Nephron (organoid): ENCODE measurements at regions not wholly inside any gene's neighbourhood (a gene's known extent, or its start where the extent isn't known, plus 50 kb on each side); places are given as distances from the start of the nearest gene placed in this dataset.

Experiments used
- H3K27ac Mint-ChIP-seq, 3 experiments: 2 replicates each; pipeline ENCODE4 v1.8.0; 2020; ENCODE audit warnings: mixed read lengths in 3 of 3, mild to moderate bottlenecking in 2 of 3, moderate library complexity in 1 of 3
- H3K27me3 Mint-ChIP-seq: 2 replicates; pipeline ENCODE4 v1.8.0; 2021; ENCODE audit warnings: low read depth, mild to moderate bottlenecking, moderate library complexity, mixed read lengths
- H3K36me3 Mint-ChIP-seq: 2 replicates; pipeline ENCODE4 v1.8.0; 2020; ENCODE audit warnings: low read depth, mixed read lengths
- H3K4me1 Mint-ChIP-seq: 2 replicates; pipeline ENCODE4 v1.8.0; 2020; ENCODE audit warnings: mixed read lengths
- H3K4me3 Mint-ChIP-seq, 3 experiments: 2 replicates each; pipeline ENCODE4 v1.8.0; 2020; ENCODE audit warnings: mild to moderate bottlenecking in 3 of 3, mixed read lengths in 3 of 3, moderate library complexity in 2 of 3
- H3K9me3 Mint-ChIP-seq: 2 replicates; pipeline ENCODE4 v1.8.0; 2020; ENCODE audit warnings: mixed read lengths
- TF ChIP-seq, protein P1 (sequence below), 3 experiments: fragments of 200-600 bp; sonication (generic); IDR thresholded peaks; one replicate each; pipeline ENCODE4 v1.5.0; 2021; ENCODE audit warnings: antibody characterized with exemption in 3 of 3; ENCODE audit not compliant: unreplicated experiment in 3 of 3

DNA sequence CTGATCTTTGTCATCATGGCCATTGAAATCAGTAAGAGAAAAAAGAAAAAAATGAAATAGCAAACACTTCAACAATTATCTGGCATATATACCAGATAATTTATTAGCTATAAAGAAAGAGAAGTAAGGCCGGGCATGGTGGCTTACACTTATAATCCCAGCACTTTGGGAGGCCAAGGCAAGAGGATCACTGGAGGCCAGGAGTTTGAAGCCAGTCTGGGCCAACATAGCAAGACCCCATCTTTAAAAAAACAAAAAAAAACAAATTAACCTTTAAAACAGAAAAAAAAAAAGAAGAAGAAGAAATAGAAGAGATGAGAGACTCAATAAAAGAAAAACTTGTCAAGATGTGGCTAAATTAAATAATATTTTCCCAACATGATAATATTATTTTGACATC, 61.6 kb upstream of the TGIF1 start:
- peaks cover under 1% of the 10 kb centered on the region for H3K27me3 Mint-ChIP-seq
- no peak overlapping the region for H3K27ac Mint-ChIP-seq
- H3K9me3 Mint-ChIP-seq = peaks cover 19% of the 10 kb centered on the region
- TF ChIP-seq, protein P1, sequence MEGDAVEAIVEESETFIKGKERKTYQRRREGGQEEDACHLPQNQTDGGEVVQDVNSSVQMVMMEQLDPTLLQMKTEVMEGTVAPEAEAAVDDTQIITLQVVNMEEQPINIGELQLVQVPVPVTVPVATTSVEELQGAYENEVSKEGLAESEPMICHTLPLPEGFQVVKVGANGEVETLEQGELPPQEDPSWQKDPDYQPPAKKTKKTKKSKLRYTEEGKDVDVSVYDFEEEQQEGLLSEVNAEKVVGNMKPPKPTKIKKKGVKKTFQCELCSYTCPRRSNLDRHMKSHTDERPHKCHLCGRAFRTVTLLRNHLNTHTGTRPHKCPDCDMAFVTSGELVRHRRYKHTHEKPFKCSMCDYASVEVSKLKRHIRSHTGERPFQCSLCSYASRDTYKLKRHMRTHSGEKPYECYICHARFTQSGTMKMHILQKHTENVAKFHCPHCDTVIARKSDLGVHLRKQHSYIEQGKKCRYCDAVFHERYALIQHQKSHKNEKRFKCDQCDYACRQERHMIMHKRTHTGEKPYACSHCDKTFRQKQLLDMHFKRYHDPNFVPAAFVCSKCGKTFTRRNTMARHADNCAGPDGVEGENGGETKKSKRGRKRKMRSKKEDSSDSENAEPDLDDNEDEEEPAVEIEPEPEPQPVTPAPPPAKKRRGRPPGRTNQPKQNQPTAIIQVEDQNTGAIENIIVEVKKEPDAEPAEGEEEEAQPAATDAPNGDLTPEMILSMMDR (IDR thresholded peaks at IDR 0.05; ENCODE audit: unreplicated experiment in 3 of 3) = no peak
- no peak overlapping the region for H3K4me3 Mint-ChIP-seq
- H3K4me1 Mint-ChIP-seq = no peaks in the 10 kb centered on the region
- H3K36me3 Mint-ChIP-seq = no peaks in the 10 kb centered on the region

DNA sequence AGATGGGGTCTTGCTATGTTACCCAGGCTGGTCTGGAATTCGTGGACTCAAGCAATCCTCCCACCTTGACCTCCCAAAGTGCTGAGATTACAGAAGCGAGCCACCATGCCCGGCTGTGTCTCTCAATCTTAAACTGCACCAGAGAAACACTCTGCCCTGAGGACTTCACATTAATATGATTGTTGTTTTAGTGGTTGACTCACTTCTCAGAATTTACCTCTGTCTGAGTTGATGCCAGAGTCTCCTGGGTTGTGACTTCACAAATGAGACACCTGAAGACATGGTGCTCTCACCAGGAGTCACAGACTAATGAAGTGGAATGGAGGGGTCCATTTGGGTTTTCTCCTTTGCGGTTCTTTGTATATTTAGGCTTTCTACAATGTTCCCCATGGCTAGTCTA, 61.0 kb upstream of the TGIF1 start:
- Mint-ChIP-seq H3K27ac (no peak overlapping the region), H3K36me3 (no peaks in the 10 kb centered on the region), H3K4me3 (no peak overlapping the region), H3K9me3 (peaks cover 19% of the 10 kb centered on the region), H3K27me3 (peaks cover 4% of the 10 kb centered on the region), H3K4me1 (no peaks in the 10 kb centered on the region)
- TF ChIP-seq, protein P1 (IDR thresholded peaks at IDR 0.05; ENCODE audit: unreplicated experiment in 3 of 3) = no peak

DNA sequence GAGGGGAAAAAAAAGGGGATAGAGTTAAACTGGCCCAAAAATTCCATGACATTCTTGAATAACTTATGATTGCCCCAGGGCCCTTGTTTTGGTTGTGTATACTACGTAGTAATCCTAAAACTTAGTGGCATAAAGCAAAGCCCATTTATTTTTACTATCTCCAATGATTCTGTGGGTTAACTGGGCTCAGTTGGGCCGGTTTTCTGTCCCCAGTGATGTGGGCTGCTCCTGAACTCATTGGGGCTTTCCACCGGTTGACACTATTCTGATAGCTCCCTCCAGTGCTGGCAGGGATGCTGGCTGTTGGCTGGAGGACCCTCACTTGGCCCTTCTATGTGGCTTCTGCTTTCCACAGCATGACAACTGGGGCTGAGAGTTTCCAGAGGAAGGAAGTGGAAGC, 60.0 kb upstream of the TGIF1 start:
- Mint-ChIP-seq H3K4me1 (no peaks in the 10 kb centered on the region), H3K36me3 (no peaks in the 10 kb centered on the region), H3K9me3 (peaks cover 19% of the 10 kb centered on the region), H3K27ac (no peak overlapping the region), H3K4me3 (no peak overlapping the region), H3K27me3 (peaks cover 4% of the 10 kb centered on the region)
- TF ChIP-seq, protein P1 (IDR thresholded peaks at IDR 0.05; ENCODE audit: unreplicated experiment in 3 of 3) = no peak

DNA sequence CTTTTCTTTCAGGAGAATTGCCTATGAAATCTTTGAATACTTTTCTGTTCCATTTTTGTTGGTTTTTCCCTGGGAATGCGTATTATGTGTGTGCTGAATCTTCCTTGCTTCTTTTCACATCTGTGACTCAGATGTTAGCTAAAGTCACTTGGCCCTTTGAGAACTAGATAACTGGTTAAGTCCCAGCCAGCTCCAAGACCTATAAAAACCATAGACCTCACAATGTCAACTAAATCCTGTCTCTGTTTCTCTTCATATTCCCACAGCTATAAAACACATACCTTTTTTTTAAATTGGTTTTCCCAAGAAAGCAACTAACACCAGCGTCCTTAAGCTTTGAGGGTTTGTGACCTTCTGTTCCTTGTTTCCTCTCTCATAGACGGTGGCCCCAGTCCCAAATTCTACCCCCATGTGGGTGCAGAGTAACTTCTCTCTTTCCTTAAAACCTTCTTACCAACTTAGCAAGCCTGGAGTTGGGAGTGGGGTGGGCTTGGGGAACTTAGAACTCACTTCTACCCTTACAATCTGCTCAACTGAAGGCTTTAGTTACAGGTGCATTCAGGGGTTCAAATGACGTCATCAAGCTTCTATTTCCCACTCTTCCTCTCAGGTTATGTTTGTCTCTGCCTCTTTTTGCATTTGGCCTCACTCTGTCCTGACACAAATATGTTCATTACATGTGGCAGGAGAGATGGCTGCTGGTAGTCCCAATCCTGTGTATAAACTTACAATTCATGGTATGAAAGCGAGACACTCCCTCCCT, 58.1 kb upstream of the TGIF1 start:
- no peak overlapping the region for H3K27ac Mint-ChIP-seq
- peaks cover 19% of the 10 kb centered on the region for H3K9me3 Mint-ChIP-seq
- TF ChIP-seq, protein P1 (IDR thresholded peaks at IDR 0.05; ENCODE audit: unreplicated experiment in 3 of 3) = no peak
- peaks cover 4% of the 10 kb centered on the region for H3K27me3 Mint-ChIP-seq
- H3K36me3 Mint-ChIP-seq = no peaks in the 10 kb centered on the region
- H3K4me1 Mint-ChIP-seq = no peaks in the 10 kb centered on the region
- no peak overlapping the region for H3K4me3 Mint-ChIP-seq

DNA sequence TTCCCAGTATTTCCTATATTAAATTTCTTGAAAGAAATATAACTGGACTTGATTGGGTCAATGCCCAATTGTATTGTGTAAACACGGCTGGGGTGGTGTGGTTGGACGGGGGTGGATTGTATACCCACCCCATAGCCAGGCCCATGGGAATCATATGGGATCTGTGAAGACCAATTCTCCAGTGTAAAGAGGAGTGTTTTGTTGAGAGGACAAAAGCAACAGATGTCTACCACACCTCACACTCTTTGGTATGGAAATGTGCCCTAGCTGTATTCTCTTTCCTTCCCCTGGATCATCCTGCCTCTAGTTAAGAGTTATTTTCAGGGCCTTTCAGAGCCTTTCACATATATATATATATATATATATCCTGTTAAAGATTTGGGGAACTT, 57.5 kb upstream of the TGIF1 start:
- no peaks in the 10 kb centered on the region for H3K4me1 Mint-ChIP-seq
- H3K27me3 Mint-ChIP-seq = peaks cover 4% of the 10 kb centered on the region
- no peak overlapping the region for H3K27ac Mint-ChIP-seq
- peaks cover 19% of the 10 kb centered on the region for H3K9me3 Mint-ChIP-seq
- H3K4me3 Mint-ChIP-seq = no peak overlapping the region
- H3K36me3 Mint-ChIP-seq = no peaks in the 10 kb centered on the region
- TF ChIP-seq, protein P1 (IDR thresholded peaks at IDR 0.05; ENCODE audit: unreplicated experiment in 3 of 3) = no peak

DNA sequence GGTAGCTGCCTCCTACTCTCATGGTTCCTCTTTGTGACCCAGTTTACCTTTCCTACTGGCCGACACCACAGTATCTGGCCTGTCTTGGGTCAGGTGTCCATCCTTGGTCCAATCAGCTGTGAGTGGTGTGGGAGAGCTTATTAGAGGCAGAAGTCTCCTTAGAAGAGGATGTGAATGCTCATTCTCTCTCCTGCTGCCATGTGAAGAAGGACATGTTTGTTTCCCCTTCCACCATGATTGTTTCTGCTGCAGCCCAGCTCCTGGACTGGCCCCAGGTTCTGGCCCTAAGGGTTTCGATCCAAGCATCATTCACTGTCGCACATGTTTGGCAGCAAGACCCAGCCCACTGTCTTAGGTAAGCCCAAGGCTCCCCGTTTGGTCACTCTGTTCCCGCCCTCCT, 55.3 kb upstream of the TGIF1 start:
- Mint-ChIP-seq H3K4me3 (no peak overlapping the region), H3K4me1 (no peaks in the 10 kb centered on the region), H3K27me3 (peaks cover 4% of the 10 kb centered on the region), H3K36me3 (no peaks in the 10 kb centered on the region), H3K9me3 (peaks cover 19% of the 10 kb centered on the region), H3K27ac (no peak overlapping the region)
- TF ChIP-seq, protein P1 (IDR thresholded peaks at IDR 0.05; ENCODE audit: unreplicated experiment in 3 of 3) = no peak
